Type B pancreatic cell (in vitro differentiated cells): ENCODE measurements at regions not wholly inside any gene's neighbourhood (a gene's known extent, or its start where the extent isn't known, plus 50 kb on each side); places are given as distances from the start of the nearest gene placed in this dataset.

Experiments used
- DNase-seq: peaks from one replicate; pipeline ENCODE4 v3.0.0; 2021; ENCODE audit warnings: mixed read lengths; ENCODE audit not compliant: unreplicated experiment; ENCODE audit errors: extremely low spot score
- H3K27ac Mint-ChIP-seq: 2 replicates; pipeline ENCODE4 v1.8.0; 2021; ENCODE audit warnings: mild to moderate bottlenecking, mixed read lengths
- H3K27me3 Mint-ChIP-seq: 2 replicates; pipeline ENCODE4 v1.8.0; 2021; ENCODE audit warnings: mixed read lengths
- H3K36me3 Mint-ChIP-seq: 2 replicates; pipeline ENCODE4 v1.8.0; 2021; ENCODE audit warnings: mixed read lengths
- H3K4me1 Mint-ChIP-seq: one replicate; pipeline ENCODE4 v1.8.0; 2021; ENCODE audit warnings: mixed read lengths; ENCODE audit not compliant: unreplicated experiment
- H3K4me3 Mint-ChIP-seq: 2 replicates; pipeline ENCODE4 v1.8.0; 2021; ENCODE audit warnings: mild to moderate bottlenecking, mixed read lengths
- H3K9me3 Mint-ChIP-seq: 2 replicates; pipeline ENCODE4 v1.8.0; 2021; ENCODE audit warnings: mixed read lengths
- CTCF ChIP-seq: fragments of 200-600 bp; sonication (generic); conservative IDR thresholded peaks from 2 replicates; pipeline ENCODE4 v1.5.0; 2021; ENCODE audit warnings: antibody characterized with exemption, mild to moderate bottlenecking

- Mint-ChIP-seq H3K4me1 (no peaks in the 10 kb centered on the region), H3K9me3 (no peaks in the 10 kb centered on the region), H3K4me3 (no peak overlapping the region), H3K36me3 (no peaks in the 10 kb centered on the region), H3K27me3 (no peaks in the 10 kb centered on the region), H3K27ac (no peak overlapping the region)
- no peak for DNase-seq
- no peak for TF ChIP-seq CTCF
Observed at GRCh38 chr21:25127811-25128210, 479.5 kb downstream of the MRPL39 start.

- no peaks in the 10 kb centered on the region for H3K36me3 Mint-ChIP-seq
- no peaks in the 10 kb centered on the region for H3K27me3 Mint-ChIP-seq
- no peak overlapping the region for H3K4me3 Mint-ChIP-seq
- DNase-seq = no peak
- H3K27ac Mint-ChIP-seq = no peak overlapping the region
- no peak for TF ChIP-seq CTCF
- no peaks in the 10 kb centered on the region for H3K4me1 Mint-ChIP-seq
- no peaks in the 10 kb centered on the region for H3K9me3 Mint-ChIP-seq
Observed at GRCh38 chr21:25127007-25127406, 480.3 kb downstream of the MRPL39 start.

- Mint-ChIP-seq H3K36me3 (no peaks in the 10 kb centered on the region), H3K27ac (no peak overlapping the region)
- no peak for TF ChIP-seq CTCF
Observed at GRCh38 chr21:25126564-25126963, 480.7 kb downstream of the MRPL39 start.

DNA sequence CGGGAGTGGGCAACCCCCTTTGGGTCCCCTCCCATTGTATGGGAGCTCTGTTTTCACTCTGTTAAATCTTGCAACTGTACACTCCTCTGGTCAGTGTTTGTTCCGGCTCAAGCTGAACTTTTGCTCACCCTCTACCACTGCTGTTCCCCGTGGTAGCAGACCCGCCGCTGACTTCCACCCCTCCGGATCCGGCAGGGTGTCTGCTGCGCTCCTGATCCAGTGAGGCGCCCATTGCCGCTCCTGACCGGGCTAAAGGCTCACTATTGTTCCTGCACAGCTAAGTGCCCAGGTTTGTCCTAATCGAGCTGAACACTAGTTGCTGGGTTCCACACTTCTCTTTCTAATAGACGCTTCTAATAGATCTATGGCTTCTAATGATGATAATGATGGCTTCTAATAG is 488.6 kb downstream of the MRPL39 start:
- no peak overlapping the region for H3K27ac Mint-ChIP-seq

More at GRCh38 chr21:25126564-25126963, 480.7 kb downstream of the MRPL39 start:
- Mint-ChIP-seq H3K9me3 (no peaks in the 10 kb centered on the region), H3K27me3 (no peaks in the 10 kb centered on the region), H3K4me1 (no peaks in the 10 kb centered on the region), H3K4me3 (no peak overlapping the region)
- no peak for DNase-seq

GRCh38 chr21:25115021-25115420 is 492.3 kb downstream of the MRPL39 start:
- no peak for DNase-seq
- Mint-ChIP-seq H3K27me3 (no peaks in the 10 kb centered on the region), H3K4me1 (no peaks in the 10 kb centered on the region), H3K36me3 (no peaks in the 10 kb centered on the region), H3K27ac (no peak overlapping the region), H3K9me3 (no peaks in the 10 kb centered on the region), H3K4me3 (no peak overlapping the region)
- no peak for TF ChIP-seq CTCF

More for the DNA sequence above, 488.6 kb downstream of the MRPL39 start:
- TF ChIP-seq CTCF = no peak
- Mint-ChIP-seq H3K36me3 (no peaks in the 10 kb centered on the region), H3K4me1 (no peaks in the 10 kb centered on the region), H3K4me3 (no peak overlapping the region), H3K27me3 (no peaks in the 10 kb centered on the region), H3K9me3 (no peaks in the 10 kb centered on the region)
- DNase-seq = no peak

DNA sequence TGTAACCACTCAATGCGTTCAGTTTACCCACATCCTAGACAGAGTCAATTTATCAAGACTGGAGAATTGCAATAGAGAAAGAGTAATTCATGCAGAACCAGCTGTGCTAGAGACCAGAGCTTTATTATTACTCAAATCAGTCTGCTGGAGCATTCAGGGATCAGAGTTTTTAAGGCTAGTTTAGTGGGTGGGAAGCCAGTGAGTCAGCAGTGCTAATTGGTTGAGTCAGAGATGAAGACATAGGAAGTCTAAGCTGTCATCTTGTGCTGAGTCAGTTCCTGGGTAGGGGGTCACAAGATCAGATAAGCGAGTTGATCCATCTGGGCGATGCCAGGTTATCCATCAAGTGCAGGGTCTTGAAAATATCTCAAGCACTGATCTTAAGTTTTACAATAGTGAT is 499.6 kb downstream of the MRPL39 start:
- Mint-ChIP-seq H3K4me1 (no peaks in the 10 kb centered on the region), H3K27me3 (no peaks in the 10 kb centered on the region), H3K4me3 (no peak overlapping the region), H3K27ac (no peak overlapping the region), H3K36me3 (no peaks in the 10 kb centered on the region), H3K9me3 (no peaks in the 10 kb centered on the region)
- no peak for TF ChIP-seq CTCF
- no peak for DNase-seq
